ENCODE measurements at regions not wholly inside any gene's neighbourhood (a gene's known extent, or its start where the extent isn't known, plus 50 kb on each side); places are given as distances from the start of the nearest gene placed in this dataset.

DNA sequence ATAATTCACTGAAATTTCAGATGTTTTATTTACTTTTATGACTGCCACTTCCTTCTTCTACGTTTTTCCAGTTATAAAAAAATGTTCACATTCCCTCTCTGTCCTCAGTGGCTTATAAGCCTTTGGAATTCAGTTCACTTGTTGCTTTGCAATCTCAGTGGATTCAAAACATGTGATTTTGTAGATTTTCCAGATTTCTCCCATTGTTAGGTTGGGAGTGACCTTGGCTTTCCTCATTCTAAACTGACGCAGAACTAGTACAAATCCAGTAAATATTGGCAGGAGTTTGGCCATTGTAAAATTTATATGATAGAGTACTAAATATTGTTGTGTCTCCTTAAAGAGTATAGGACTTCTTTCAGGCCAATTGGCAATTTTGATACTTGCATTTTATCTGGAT is 812.3 kb upstream of the ROBO1 start:
- DNase-seq: no peak

DNA sequence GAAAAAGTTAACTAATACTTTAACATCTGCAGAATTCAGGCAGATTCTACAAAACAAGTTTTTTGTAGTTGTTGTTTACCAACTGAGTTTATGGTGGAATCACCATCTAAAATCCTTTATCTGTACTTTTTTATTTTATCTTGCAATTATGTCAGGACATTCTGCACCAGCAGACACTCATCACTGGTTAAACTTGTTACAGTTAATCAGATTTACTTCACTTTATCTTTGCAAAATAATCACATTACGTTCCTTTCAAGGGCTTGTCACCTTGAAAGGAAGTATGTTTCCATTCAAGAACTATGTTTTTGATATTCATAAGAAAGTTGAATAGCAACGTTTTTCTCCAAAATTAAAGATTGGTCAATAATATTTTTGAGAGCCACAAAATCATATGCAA is 796.6 kb upstream of the ROBO1 start:
- no peak for DNase-seq

DNA sequence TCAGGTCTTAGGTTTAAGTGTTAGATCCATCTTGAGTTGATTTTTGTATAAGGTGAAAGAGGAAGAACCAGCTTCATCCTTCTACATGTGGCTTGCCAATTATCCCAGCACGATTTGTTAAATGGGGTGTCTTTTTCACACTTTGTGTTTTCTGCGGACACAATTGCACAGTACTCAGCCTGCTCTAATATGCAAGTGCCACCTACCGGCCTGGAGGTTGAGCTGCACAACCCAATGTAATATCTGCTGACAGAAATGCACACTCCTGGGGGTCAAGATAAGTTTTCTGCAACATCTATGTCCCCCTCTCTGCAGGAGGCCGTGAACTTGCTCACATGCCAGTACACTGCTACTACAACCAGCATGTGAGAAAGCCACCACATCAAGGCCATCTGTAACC is 791.9 kb upstream of the ROBO1 start:
- no peak for DNase-seq

DNA sequence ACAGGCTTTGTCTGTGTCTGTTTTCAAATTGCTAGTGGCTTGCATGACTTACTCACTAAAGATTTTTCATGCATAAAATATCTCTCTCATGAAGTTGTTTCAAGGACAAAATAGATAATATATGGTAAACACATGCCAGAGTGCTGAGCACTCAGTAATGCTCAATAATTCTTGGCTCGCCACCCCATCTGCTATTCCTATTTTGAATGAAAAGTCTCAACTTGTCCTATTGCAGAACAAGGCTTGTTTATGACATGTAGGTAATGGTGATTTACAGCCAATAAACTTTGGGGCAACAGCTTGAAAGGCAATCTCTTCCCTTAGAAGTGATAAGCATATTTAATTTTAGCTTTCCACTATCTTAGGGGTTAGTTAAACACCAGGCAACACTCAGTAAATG is 789.0 kb upstream of the ROBO1 start:
- DNase-seq: no peak

DNA sequence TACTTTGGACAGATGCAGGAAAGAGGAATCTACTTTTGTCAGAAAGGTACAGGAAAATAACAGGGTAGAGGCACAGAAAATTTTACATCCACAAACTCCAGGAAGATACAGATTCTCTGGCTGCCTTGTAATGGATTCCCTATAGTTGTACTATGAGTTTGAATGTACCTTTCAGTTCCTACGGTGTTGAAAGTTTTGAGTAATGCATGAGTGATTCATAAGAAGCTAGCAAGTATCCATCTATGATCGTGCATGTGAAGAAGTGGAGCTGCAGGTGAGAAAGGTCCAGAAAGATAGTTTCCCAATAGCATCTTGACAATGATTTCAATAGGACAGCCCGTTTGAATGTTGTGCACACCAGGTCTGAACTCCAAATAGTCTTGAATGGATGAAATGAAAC is 786.5 kb upstream of the ROBO1 start:
- no peak for DNase-seq

DNA sequence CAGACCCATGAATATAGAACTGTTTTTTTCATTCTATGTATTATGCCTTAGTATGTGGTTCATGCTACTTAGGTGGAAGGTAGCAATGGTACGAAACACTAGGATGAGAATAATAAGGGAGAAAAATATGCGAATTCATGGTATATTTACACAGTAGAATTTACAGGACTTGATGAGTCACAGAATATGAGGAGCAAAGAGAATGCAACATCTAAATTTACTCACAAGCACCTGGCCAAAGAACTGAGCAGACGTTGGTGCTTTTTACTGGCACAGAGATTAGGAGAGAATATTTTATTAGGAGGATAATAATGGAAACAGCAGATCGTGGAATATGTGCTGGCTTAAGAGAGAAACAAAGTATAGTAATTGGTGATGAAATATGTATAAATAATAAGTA is 785.4 kb upstream of the ROBO1 start:
- DNase-seq: no peak

DNA sequence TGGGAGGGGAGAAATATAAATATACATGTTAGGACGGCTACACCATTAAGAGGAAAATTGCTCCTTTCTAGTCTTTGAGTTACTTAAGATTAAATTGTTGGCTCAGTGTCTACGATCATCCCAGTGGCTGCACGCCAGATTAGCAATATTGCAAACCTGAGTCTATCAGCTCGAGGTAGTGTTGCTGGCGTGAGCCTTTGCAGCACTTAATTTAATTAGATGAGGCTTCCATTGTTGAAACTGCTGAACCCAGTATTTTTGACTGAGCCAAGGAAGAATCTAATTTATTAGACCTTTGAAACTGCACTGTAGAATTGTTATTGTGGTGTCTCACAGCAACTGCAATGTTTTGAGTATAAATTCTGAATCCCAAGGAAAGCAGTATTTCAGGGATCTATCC is 782.4 kb upstream of the ROBO1 start:
- no peak for DNase-seq

DNA sequence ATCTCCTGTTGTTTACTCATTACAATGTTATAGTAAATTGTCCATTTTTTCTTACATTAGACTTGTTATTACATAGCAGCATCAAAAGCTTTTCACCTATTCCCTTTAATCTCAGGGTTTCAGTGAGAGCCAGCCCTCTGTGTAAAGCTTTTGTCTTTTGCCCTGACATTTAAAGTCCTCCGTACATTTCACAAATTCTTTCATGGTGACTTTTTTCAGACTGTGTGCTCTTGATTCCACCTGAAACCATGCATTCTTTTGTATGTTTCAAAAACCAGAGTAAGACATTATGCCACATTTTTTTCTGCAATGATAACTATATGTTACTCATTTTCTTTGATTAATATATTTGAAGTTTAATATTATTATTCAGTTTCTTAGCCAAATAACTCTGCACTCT is 781.4 kb upstream of the ROBO1 start:
- no peak for DNase-seq

DNA sequence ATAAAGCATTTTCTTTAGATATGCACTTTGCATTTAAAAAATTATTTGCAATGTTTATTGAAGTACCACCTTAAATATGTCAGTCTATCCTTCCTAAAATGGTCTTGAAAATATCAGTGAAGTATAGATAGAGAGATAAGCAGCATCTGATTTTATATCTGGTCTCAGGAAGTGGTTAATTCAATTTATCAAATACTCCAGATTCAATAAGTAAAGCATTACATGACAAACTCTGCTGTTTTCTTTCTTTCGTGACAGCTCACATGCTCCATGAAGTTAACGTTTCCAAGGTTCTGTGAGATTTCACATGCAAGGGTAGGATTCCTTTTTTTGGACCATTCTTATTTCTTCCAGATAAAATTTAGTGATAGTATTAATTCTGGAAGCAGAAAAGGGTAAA is 775.4 kb upstream of the ROBO1 start:
- no peak for DNase-seq

DNA sequence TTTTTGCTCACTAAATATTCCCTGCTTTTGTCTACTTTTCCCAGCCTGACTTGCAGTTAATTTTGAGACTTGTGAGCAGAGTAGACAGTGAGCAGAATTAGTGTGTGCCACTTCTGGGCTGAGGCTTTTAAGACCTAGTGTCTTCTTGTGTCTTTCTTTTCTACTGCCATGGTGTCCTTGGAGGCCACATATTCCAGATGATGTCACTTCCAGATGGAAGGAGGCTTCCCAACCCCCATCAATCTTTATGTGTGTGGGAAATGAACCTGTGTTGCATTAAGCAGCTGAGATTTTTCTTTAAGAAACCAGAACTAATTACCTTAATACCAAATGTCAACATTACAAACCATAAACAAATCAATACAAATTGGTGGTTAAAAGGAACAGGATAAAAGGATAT is 774.7 kb upstream of the ROBO1 start:
- DNase-seq: no peak

DNA sequence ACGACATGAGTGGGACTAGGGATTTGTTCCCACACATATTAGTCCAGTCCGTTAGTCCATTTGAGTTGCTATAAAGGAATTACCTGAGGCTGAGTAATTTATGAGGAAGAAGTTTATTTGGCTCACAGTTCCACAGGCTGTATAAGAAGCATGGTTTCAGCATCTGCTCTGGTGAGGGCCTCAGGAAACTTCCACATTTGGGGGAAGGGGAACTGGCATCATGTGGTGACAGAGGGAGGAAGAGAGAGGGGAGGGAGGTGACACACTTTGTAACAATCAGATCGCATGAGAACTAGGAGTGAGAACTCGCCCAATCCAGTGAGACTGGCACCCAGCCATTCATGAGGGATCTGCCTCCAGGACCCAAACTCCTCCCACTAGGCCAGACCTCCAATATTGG is 769.9 kb upstream of the ROBO1 start:
- no peak for DNase-seq

DNA sequence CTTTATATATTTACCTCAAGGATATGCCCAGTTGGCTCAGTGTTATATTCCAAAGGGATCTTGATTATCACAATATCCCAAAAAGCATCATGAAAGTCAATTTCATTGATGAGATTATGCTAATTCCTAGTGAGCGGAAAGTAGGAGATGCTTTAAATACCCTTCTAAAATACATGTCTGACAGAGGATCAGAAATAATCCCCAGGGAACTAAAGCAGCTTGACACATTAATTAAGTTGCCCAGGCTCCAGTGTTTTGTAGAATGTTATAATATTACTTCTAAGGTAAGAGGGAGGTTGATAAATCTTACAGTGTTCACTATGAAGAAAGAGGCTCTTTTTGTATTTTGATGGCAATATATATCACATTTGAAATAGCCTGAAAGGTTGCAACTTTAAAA is 767.5 kb upstream of the ROBO1 start:
- no peak for DNase-seq

DNA sequence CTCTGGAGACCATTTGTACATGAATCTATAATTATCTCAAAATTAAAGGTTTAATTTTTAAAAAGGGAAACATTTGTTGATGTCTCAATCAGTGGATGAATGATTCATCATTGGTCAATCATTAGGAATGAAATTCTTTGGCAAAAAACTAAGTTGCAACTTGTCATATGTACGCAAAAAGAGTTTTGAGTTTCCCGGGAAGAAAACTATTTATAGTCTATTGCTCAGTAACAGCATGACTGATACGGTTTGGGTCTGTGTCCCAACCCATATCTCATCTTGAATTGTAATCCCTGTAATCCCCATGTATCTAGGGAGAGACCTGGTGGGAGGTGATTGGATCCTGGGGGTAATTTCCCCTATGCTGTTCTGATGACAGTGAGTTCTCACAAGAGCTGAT is 765.8 kb upstream of the ROBO1 start:
- DNase-seq: no peak

DNA sequence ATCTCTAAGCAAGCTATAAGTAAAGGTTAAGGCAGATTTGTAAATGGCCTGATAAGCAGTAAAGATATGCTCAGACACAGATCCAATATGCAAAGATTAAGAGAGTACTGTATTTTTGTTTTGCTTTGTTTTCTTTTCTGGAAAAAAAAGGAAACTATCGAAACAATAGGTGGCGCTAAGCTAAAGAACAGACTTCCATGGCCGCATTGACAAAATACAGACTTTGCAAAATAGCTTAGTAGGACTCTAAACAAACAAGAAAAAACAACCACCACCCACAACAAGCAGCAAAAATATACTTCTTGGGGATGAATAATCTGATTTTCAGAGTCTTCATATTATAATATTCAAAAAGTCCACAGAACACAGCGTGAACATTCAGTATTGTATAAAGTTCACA is 758.4 kb upstream of the ROBO1 start:
- no peak for DNase-seq

DNA sequence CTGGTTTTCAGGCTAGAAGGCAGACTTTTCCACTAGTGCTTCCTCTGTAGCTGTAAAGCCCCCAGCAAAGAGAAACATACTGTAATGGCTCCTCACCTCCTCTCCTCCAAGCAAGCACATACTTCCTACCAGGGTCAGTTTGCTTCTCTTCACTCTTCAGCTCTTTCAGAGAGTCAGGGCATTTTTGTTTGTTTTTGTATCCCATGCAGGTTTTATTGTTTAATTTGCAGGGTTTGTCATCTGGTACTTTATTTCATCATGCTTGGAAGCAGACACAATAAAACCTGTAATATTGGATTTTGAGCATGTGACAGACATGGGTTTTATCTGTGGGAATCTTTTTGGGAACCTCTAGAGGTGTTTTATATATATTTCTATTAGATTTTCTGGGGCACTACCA is 753.3 kb upstream of the ROBO1 start:
- no peak for DNase-seq

DNA sequence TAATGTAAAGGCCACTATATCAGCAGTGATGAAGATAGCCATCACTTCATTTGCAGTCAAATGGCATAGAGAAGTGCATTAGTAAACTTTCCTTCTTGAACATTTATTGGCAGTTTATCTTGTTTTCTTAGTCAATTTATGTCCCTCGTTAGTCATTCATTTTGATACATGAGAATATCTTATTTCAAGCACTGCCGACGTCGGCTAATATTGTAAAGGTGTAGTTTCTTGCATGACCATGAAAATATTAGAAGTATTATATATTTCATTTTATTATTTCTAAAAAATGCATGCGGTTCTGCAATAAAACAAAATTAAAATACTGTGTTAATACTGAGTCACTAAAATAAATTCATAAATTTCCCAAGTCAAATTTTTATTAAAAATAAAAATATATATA is 751.6 kb upstream of the ROBO1 start:
- no peak for DNase-seq

DNA sequence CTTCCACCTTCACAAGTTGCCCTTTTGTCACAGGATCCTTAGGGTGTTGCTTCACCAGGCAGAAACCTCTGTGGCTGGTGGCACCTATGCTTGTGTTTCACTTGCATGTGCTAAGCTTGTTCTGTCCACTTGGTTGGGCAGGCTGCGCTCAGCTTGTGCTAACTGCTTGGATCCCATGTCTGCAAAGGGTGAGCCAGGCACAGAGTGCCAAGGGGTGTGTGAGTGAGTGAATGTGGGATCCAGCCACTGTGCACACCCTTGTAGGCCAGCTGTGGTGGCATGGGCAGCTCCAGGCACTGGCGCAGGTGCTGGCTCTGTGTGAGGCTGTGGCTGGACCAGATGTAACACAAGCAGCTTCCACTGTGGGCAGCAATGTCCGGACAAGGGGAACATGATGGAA is 728.7 kb upstream of the ROBO1 start:
- no peak for DNase-seq

DNA sequence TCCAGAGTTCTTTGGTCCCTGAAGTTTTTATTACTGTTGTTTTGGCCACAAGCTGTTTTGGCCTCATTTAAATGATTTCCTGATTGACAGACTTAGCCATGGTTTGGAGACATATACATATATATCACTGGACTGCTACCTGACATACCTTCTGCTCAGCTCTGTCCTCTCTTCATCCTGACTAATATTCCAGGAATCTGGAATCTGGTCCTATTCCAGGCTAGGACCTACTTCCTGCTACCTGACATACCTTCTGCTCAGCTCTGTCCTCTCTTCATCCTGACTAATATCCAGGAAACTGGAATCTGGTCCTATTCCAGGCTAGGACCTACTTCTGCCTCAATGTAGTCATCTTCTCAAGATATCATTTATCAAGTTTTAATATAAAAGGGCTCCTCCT is 724.4 kb upstream of the ROBO1 start:
- no peak for DNase-seq

DNA sequence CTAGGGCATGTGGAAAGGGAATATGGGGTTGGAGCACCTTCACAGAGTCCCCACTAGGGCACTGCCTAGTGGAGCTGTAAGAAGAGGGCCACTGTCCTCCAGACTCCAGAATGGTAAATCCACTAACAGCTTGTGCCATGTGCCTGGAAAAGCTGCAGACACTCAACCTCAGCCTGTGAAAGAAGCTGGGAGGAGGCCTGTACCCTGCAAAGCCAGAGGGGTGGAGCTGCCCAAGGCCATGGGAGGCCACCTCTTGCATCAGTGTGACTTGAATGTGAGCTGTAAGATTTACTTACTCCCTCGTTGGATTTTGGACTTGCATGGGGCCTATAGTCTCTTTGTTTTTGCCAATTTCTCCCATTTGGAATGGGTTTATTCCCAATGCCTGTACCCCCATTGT is 705.2 kb upstream of the ROBO1 start:
- DNase-seq: no peak

DNA sequence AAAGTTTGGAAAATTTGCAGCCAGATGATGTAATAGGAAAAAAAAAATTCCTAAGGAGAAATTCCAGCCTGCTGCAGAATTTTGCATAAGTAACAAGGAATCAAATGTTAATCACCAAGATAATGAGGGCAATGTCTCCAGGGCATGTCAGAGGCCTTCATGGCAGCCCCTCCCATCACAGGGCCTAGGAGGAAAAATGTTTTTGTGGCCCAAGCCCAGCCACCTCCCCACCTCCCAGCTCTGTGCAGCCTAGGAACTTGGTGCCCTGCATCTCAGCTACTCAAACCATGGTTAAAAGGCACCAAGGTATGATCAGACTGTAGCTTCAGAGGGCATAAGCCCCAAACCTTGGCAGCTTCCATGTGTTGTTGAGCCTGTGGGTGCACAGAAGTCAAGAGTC is 704.7 kb upstream of the ROBO1 start:
- DNase-seq: no peak

DNA sequence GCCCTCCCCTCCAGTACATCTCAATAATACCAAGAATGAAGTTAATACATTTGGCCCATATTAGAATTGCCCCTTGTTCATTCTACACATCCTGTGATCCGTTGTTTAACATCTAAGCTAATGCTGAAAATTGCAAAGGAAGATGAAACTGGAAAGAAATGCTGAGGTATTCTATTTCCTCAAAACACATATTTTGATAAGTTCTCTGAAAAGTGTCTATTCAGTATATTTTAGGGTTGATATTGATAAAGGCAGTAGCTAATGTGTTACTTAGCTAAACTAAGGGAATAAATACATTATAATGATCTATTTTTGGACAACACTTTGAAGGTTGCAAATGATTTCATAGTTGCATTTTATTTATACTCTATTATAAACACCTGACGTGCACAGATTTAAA is 702.6 kb upstream of the ROBO1 start:
- no peak for DNase-seq

DNA sequence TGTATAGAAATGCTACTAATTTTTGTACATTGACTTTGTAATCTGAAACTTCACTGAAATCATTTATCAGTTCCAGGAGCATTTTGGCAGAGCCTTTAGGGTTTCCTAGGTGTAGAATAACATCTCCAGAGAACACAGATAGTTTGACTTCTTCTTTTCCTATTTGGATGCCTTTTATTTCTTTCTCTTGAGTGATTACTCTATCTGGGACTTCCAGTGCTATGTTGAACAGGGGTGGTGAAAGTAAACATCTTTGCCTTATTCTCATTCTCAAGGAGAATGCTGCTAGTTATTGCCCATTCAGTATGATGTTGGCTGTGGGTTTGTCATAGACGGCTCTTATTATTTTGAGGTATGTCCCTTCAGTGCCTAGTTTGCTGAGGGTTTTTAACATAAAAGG is 697.9 kb upstream of the ROBO1 start:
- DNase-seq: no peak

DNA sequence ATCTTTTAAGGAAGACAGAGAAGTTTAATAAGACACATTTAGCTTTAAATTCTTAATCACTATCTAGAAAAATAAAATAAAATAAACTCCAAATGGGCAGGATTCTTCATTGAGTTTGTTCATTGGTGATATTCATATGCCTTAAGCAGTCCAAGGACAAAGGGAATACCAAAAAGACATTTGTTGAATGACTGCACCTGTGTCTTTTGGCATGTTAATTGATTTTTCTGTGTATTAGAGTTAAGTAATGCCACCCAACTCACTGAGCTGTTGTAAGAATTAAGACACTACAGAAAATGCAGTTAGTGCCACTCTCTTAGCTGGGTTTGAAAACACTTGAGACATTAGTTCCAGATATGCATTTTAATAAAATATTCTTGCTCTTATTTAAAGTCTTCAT is 683.6 kb upstream of the ROBO1 start:
- DNase-seq: no peak

DNA sequence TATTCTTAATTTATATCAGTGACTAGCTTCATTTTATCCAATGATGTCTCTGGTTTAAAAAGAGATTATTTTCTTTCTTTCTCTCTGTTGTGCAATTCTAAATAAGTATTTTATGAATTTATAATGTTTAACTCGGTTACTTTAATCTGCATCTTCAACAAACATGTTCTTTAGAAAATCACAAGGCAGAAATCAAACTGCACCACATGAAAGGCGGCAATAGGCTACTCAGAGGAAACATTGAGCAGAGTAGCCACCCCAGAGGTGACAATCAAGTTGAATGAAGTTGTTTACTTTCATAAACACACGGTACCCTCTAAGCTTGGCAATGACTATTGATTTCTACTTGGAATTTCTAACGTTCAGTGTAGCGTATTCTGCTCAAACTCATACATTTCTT is 677.8 kb upstream of the ROBO1 start:
- no peak for DNase-seq

DNA sequence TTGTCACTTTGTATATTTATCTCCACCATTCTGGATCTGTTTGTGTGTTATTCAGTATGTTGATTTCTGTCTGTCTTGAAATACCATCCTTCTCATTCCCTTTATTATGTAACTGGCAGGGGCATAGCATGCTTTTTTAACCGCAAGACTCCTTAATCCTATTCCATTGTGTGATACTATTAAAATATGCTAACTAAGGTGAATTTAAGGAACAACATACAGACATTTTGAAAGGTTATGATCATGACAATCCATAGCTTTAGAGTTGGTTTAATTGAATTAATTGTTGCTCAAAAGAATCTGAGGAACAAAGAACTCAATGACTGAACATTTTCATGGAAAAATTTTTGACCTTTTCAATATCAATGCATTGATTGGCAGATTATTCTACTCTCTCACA is 677.3 kb upstream of the ROBO1 start:
- no peak for DNase-seq

DNA sequence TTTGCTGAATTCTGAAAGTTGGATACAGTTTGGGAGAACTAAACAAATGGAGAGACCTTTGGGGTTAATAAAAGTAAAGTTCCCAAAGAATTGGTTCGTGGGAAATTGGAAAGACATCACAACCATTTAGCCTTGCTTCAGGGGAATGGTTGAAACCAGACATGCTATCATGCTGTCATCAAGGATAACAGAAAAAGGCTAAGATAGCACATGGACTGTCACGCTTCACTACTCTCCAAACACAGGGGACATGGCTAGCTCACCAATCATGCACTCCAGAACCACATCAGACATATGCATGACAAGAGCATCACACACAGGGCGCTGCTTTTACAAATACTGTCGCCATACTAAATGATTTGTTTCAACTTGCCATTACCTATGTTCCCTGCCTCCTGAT is 671.7 kb upstream of the ROBO1 start:
- no peak for DNase-seq

DNA sequence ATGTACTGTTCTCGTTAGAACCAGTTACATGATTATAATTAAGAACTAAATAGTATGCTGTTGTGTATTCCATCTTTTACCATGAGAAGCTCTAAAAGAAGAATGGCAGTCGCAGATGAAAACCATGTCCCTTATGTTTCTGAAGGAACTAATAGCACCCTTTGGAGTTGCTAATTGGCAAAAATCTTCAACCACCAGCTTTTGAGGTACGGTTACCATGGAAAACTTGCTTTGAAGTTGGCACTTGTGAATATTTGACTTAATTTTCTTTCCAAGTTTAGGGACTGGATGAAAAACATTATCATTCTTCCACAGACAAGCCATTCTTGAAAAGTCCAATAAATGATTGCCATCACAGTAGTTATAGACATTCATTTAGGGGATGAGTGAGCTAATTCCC is 666.6 kb upstream of the ROBO1 start:
- no peak for DNase-seq

All from stimulated activated CD4-positive, alpha-beta T cell treated with anti-CD3 and anti-CD28 coated beads, Interleukin-2, amount 100 ng/mL, for 24 hours (primary cell).